Activated CD4-positive, alpha-beta T cell treated with anti-CD3 and anti-CD28 coated beads, Interleukin-2, amount 10 ng/mL, durations not matched to agents 7 days and 5 days (primary cell): ENCODE measurements at regions not wholly inside any gene's neighbourhood (a gene's known extent, or its start where the extent isn't known, plus 50 kb on each side); places are given as distances from the start of the nearest gene placed in this dataset.
"Not testable (repeated sequence)": the region's sequence is repeated elsewhere in the genome, so short reads cannot be mapped to it uniquely, and the experiment has no call there.

Experiments
- CTCF ChIA-PET: fragments of 350-600 bp; sonication (Branson Sonifier 250); formaldehyde crosslinking; loops from one replicate; lab custom pipeline; 2021; ENCODE audit warnings: antibody characterized with exemption; lab: Charles Lee
- POLR2A ChIA-PET: fragments of 350-600 bp; sonication (Branson Sonifier 250); formaldehyde crosslinking; loops from one replicate; lab custom pipeline; 2021; ENCODE audit warnings: antibody characterized with exemption; lab: Charles Lee
- DNase-seq: peaks from one replicate; pipeline ENCODE4 v3.0.0-alpha.2; 2020
- H3K27ac Mint-ChIP-seq: one replicate; pipeline ENCODE4 v1.8.0; 2021; ENCODE audit warnings: mild to moderate bottlenecking, moderate library complexity, mixed read lengths
- H3K27me3 Mint-ChIP-seq: one replicate; pipeline ENCODE4 v1.8.0; 2021; ENCODE audit warnings: mixed read lengths
- H3K36me3 Mint-ChIP-seq: one replicate; pipeline ENCODE4 v1.8.0; 2021; ENCODE audit warnings: low read depth, mixed read lengths
- H3K4me1 Mint-ChIP-seq: one replicate; pipeline ENCODE4 v1.8.0; 2021; ENCODE audit warnings: mixed read lengths
- H3K4me3 Mint-ChIP-seq: one replicate; pipeline ENCODE4 v1.8.0; 2021; ENCODE audit warnings: mild to moderate bottlenecking, moderate library complexity, mixed read lengths
- H3K9me3 Mint-ChIP-seq: one replicate; pipeline ENCODE4 v1.8.0; 2021; ENCODE audit warnings: mixed read lengths

- Mint-ChIP-seq H3K9me3 (no peaks in the 10 kb centered on the region), H3K36me3 (no peaks in the 10 kb centered on the region), H3K4me3 (no peak overlapping the region), H3K27me3 (no peaks in the 10 kb centered on the region), H3K27ac (no peak overlapping the region), H3K4me1 (no peaks in the 10 kb centered on the region)
- DNase-seq = no peak
- ChIA-PET CTCF (no interaction called here), POLR2A (no interaction called here)
Observed at GRCh38 chr16:54985156-54985555, 54.5 kb downstream of the IRX5 start.

- Mint-ChIP-seq H3K4me1 (no peaks in the 10 kb centered on the region), H3K36me3 (no peaks in the 10 kb centered on the region), H3K27me3 (no peaks in the 10 kb centered on the region), H3K9me3 (no peaks in the 10 kb centered on the region), H3K4me3 (no peak overlapping the region), H3K27ac (no peak overlapping the region)
- POLR2A ChIA-PET = no interaction called here
- no peak for DNase-seq
- CTCF ChIA-PET = no interaction called here
Observed at GRCh38 chr16:54985668-54986067, 55.0 kb downstream of the IRX5 start.

- ChIA-PET POLR2A (no interaction called here), CTCF (no interaction called here)
- Mint-ChIP-seq H3K4me1 (no peaks in the 10 kb centered on the region), H3K9me3 (no peaks in the 10 kb centered on the region), H3K27me3 (no peaks in the 10 kb centered on the region), H3K36me3 (no peaks in the 10 kb centered on the region), H3K4me3 (no peak overlapping the region), H3K27ac (no peak overlapping the region)
- DNase-seq = no peak
Observed at GRCh38 chr16:54986409-54986808, 55.7 kb downstream of the IRX5 start.

- ChIA-PET CTCF (no interaction called here), POLR2A (no interaction called here)
- Mint-ChIP-seq H3K9me3 (no peaks in the 10 kb centered on the region), H3K4me3 (no peak overlapping the region), H3K27ac (no peak overlapping the region), H3K36me3 (no peaks in the 10 kb centered on the region), H3K27me3 (no peaks in the 10 kb centered on the region), H3K4me1 (no peaks in the 10 kb centered on the region)
- no peak for DNase-seq
Observed at GRCh38 chr16:54987081-54987480, 56.4 kb downstream of the IRX5 start.

- no peak overlapping the region for H3K27ac Mint-ChIP-seq
- ChIA-PET POLR2A (no interaction called here), CTCF (no interaction called here)
- no peak overlapping the region for H3K4me3 Mint-ChIP-seq
- no peaks in the 10 kb centered on the region for H3K27me3 Mint-ChIP-seq
- no peaks in the 10 kb centered on the region for H3K36me3 Mint-ChIP-seq
- no peaks in the 10 kb centered on the region for H3K4me1 Mint-ChIP-seq
- DNase-seq = no peak
- no peaks in the 10 kb centered on the region for H3K9me3 Mint-ChIP-seq
Observed at GRCh38 chr16:54991525-54991924, 60.9 kb downstream of the IRX5 start.

- H3K4me1 Mint-ChIP-seq = not testable (repeated sequence)
Observed at GRCh38 chr16:54991946-54992345, 61.3 kb downstream of the IRX5 start.

GRCh38 chr16:54993106-54993895 lies 62.6 kb downstream of the IRX5 start:
- H3K4me1 Mint-ChIP-seq = no peaks in the 10 kb centered on the region
- CTCF ChIA-PET = no interaction called here
- H3K9me3 Mint-ChIP-seq = no peaks in the 10 kb centered on the region
- DNase-seq = no peak
- no peaks in the 10 kb centered on the region for H3K27me3 Mint-ChIP-seq
- POLR2A ChIA-PET = no interaction called here
- no peak overlapping the region for H3K27ac Mint-ChIP-seq
- H3K4me3 Mint-ChIP-seq = no peak overlapping the region
- H3K36me3 Mint-ChIP-seq = no peaks in the 10 kb centered on the region

More at GRCh38 chr16:54991946-54992345, 61.3 kb downstream of the IRX5 start:
- H3K27ac Mint-ChIP-seq, POLR2A ChIA-PET, DNase-seq, H3K4me3 Mint-ChIP-seq, H3K36me3 Mint-ChIP-seq, CTCF ChIA-PET, H3K27me3 Mint-ChIP-seq, H3K9me3 Mint-ChIP-seq: not testable (repeated sequence)

- no peaks in the 10 kb centered on the region for H3K9me3 Mint-ChIP-seq
- H3K27me3 Mint-ChIP-seq = no peaks in the 10 kb centered on the region
- no peaks in the 10 kb centered on the region for H3K4me1 Mint-ChIP-seq
- H3K36me3 Mint-ChIP-seq = no peaks in the 10 kb centered on the region
- H3K27ac Mint-ChIP-seq = no peak overlapping the region
- no peak for DNase-seq
- ChIA-PET CTCF (interaction anchor here (0.6 kb wide), 1 partner anchor 104 kb away, joined by 3 read pairs; no protein-coding TSS in a partner anchor), POLR2A (no interaction called here)
- no peak overlapping the region for H3K4me3 Mint-ChIP-seq
Observed at GRCh38 chr16:54996186-54996585, 65.5 kb downstream of the IRX5 start.

- H3K36me3 Mint-ChIP-seq = no peaks in the 10 kb centered on the region
- no peak for DNase-seq
- H3K27ac Mint-ChIP-seq = no peak overlapping the region
- no peaks in the 10 kb centered on the region for H3K9me3 Mint-ChIP-seq
- H3K27me3 Mint-ChIP-seq = no peaks in the 10 kb centered on the region
- ChIA-PET CTCF (no interaction called here), POLR2A (no interaction called here)
- H3K4me3 Mint-ChIP-seq = no peak overlapping the region
- H3K4me1 Mint-ChIP-seq = no peaks in the 10 kb centered on the region
Observed at GRCh38 chr16:54998834-54999233, 68.2 kb downstream of the IRX5 start.

- ChIA-PET POLR2A (no interaction called here), CTCF (interaction anchor here (0.7 kb wide), 1 partner anchor 162 kb away, joined by 3 read pairs; no protein-coding TSS in a partner anchor)
- Mint-ChIP-seq H3K27me3 (no peaks in the 10 kb centered on the region), H3K36me3 (no peaks in the 10 kb centered on the region), H3K4me3 (no peak overlapping the region), H3K27ac (no peak overlapping the region), H3K9me3 (no peaks in the 10 kb centered on the region), H3K4me1 (no peaks in the 10 kb centered on the region)
- no peak for DNase-seq
Observed at GRCh38 chr16:54999481-54999880, 68.8 kb downstream of the IRX5 start.

GRCh38 chr16:55000595-55000994 lies 69.9 kb downstream of the IRX5 start:
- Mint-ChIP-seq H3K36me3 (no peaks in the 10 kb centered on the region), H3K9me3 (no peaks in the 10 kb centered on the region), H3K27me3 (no peaks in the 10 kb centered on the region), H3K27ac (no peak overlapping the region), H3K4me1 (no peaks in the 10 kb centered on the region), H3K4me3 (no peak overlapping the region)
- no peak for DNase-seq
- ChIA-PET POLR2A (no interaction called here), CTCF (no interaction called here)

GRCh38 chr16:55001931-55002330 lies 71.3 kb downstream of the IRX5 start:
- DNase-seq = no peak
- H3K27me3 Mint-ChIP-seq = no peaks in the 10 kb centered on the region
- H3K9me3 Mint-ChIP-seq = no peaks in the 10 kb centered on the region
- ChIA-PET POLR2A (no interaction called here), CTCF (no interaction called here)
- no peaks in the 10 kb centered on the region for H3K4me1 Mint-ChIP-seq
- no peaks in the 10 kb centered on the region for H3K36me3 Mint-ChIP-seq
- H3K27ac Mint-ChIP-seq = no peak overlapping the region
- H3K4me3 Mint-ChIP-seq = no peak overlapping the region

GRCh38 chr16:55002419-55002818 lies 71.8 kb downstream of the IRX5 start:
- H3K27me3 Mint-ChIP-seq = no peaks in the 10 kb centered on the region
- CTCF ChIA-PET = no interaction called here

GRCh38 chr16:55003306-55003705 lies 72.6 kb downstream of the IRX5 start:
- Mint-ChIP-seq H3K27ac (no peak overlapping the region), H3K36me3 (no peaks in the 10 kb centered on the region), H3K27me3 (no peaks in the 10 kb centered on the region), H3K4me1 (no peaks in the 10 kb centered on the region), H3K9me3 (no peaks in the 10 kb centered on the region), H3K4me3 (no peak overlapping the region)
- no peak for DNase-seq
- POLR2A ChIA-PET = no interaction called here
- CTCF ChIA-PET = no interaction called here

More at GRCh38 chr16:55002419-55002818, 71.8 kb downstream of the IRX5 start:
- H3K9me3 Mint-ChIP-seq = no peaks in the 10 kb centered on the region
- H3K36me3 Mint-ChIP-seq = no peaks in the 10 kb centered on the region
- H3K27ac Mint-ChIP-seq = no peak overlapping the region
- POLR2A ChIA-PET = no interaction called here
- DNase-seq = no peak
- H3K4me3 Mint-ChIP-seq = no peak overlapping the region
- H3K4me1 Mint-ChIP-seq = no peaks in the 10 kb centered on the region
